ENCODE measurements at regions not wholly inside any gene's neighbourhood (a gene's known extent, or its start where the extent isn't known, plus 50 kb on each side); places are given as distances from the start of the nearest gene placed in this dataset.

DNA sequence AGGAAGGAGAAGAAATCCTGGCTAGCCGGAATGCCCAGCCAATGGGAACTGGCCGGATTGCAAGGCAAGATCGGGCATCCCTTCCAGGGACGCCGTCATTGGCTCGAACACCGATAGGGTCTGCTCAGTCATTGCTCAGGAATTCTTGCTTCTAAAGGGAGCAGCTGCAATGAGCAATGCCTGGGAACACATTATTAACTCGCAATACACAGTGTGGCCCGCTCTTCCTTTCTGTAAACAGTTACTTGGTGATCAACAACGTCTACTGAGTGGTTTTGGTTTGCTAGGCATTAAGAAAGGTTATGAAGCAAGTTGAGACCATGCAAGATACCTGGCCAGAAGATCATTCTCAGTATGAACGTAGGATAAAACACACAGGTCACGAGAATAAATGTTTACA lies 165.4 kb upstream of the CITED2 start:
- TF ChIP-seq POLR2A (IDR thresholded peaks at IDR 0.05), result no peak
- TF ChIP-seq, protein P1, sequence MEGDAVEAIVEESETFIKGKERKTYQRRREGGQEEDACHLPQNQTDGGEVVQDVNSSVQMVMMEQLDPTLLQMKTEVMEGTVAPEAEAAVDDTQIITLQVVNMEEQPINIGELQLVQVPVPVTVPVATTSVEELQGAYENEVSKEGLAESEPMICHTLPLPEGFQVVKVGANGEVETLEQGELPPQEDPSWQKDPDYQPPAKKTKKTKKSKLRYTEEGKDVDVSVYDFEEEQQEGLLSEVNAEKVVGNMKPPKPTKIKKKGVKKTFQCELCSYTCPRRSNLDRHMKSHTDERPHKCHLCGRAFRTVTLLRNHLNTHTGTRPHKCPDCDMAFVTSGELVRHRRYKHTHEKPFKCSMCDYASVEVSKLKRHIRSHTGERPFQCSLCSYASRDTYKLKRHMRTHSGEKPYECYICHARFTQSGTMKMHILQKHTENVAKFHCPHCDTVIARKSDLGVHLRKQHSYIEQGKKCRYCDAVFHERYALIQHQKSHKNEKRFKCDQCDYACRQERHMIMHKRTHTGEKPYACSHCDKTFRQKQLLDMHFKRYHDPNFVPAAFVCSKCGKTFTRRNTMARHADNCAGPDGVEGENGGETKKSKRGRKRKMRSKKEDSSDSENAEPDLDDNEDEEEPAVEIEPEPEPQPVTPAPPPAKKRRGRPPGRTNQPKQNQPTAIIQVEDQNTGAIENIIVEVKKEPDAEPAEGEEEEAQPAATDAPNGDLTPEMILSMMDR (IDR thresholded peaks at IDR 0.05), result no peak

All from heart left ventricle (tissue), 13 donors.